A549 (cell line): ENCODE measurements at regions not wholly inside any gene's neighbourhood (a gene's known extent, or its start where the extent isn't known, plus 50 kb on each side); places are given as distances from the start of the nearest gene placed in this dataset.
"Not testable (repeated sequence)": the region's sequence is repeated elsewhere in the genome, so short reads cannot be mapped to it uniquely, and the experiment has no call there.

Source experiments
- ATAC-seq, 2 experiments: fragments of 200-7000 bp in 1 of 2; fragments of >200 bp in 1 of 2; cut with Nextera tagmentation in 1 of 2; cut with Tn5 transposase in 1 of 2; 3 replicates each; pipeline versions ENCODE4 v1.8.0 to v1.9.1; 2018 to 2020; ENCODE audit warnings: mild to moderate bottlenecking in 1 of 2, moderate library complexity in 1 of 2
- CTCF ChIA-PET: fragments of 300-600 bp; sonication (Branson Sonifier 250); formaldehyde crosslinking; extraction: SDS; loops from one replicate; lab custom pipeline; 2021; ENCODE audit warnings: antibody characterized with exemption, inconsistent platforms; lab: Yijun Ruan, JAX
- POLR2A ChIA-PET: fragments of 350-600 bp; formaldehyde crosslinking; extraction: SDS; loops from one replicate; lab custom pipeline; 2021; ENCODE audit warnings: antibody characterized with exemption, inconsistent platforms; lab: Yijun Ruan, JAX
- DNase-seq, 2 experiments: peaks; one replicate each; pipeline versions ENCODE4 v3.0.0 to v3.0.0-alpha.2; 2011 to 2016; ENCODE audit warnings: low read depth in 1 of 2, low spot score in 1 of 2
- FAIRE-seq: peaks from 2 replicates; lab custom pipeline; 2011; peaks lifted over from hg19 to GRCh38; lab: Jason Lieb, UNC
- H3K27ac ChIP-seq, 2 experiments: fragments of >200 bp; sonication (Bioruptor Twin); formaldehyde crosslinking; 3 replicates each; pipeline ENCODE4 v1.5.1; 2016 to 2017
- H3K4me1 ChIP-seq: fragments of >200 bp; sonication (Bioruptor Twin); formaldehyde crosslinking; 3 replicates; pipeline ENCODE4 v1.6.1; 2016
- H3K4me2 ChIP-seq: fragments of >200 bp; sonication (Bioruptor Twin); formaldehyde crosslinking; 3 replicates; pipeline ENCODE4 v1.6.1; 2016
- H3K4me3 ChIP-seq: fragments of >200 bp; sonication (Bioruptor Twin); formaldehyde crosslinking; 3 replicates; pipeline ENCODE4 v1.5.1; 2016
- H3K9me3 ChIP-seq: fragments of >200 bp; sonication (Bioruptor Twin); formaldehyde crosslinking; 3 replicates; pipeline ENCODE4 v1.6.1; 2016
- ATOH8 ChIP-seq: fragments of 250-450 bp; sonication (Bioruptor Pico); IDR thresholded peaks from 2 replicates; pipeline ENCODE4 v1.5.0; 2020; ENCODE audit warnings: low read depth, mild to moderate bottlenecking, moderate library complexity
- BCL3 ChIP-seq: fragments of >200 bp; sonication (Bioruptor Twin); formaldehyde crosslinking; IDR thresholded peaks from 3 replicates; pipeline ENCODE4 v1.6.1; 2016
- CBX2 ChIP-seq: fragments of 200-600 bp; sonication (generic); IDR thresholded peaks from 2 replicates; pipeline ENCODE4 v1.6.1; 2016; ENCODE audit warnings: low read depth, mild to moderate bottlenecking, borderline replicate concordance
- CHD4 ChIP-seq: fragments of 200-600 bp; sonication (generic); IDR thresholded peaks from 2 replicates; pipeline ENCODE4 v1.6.1; 2016; ENCODE audit warnings: antibody characterized with exemption, mild to moderate bottlenecking, borderline replicate concordance
- E2F6 ChIP-seq: IDR thresholded peaks from 2 replicates; pipeline ENCODE4 v1.6.1; 2012; ENCODE audit warnings: low read depth, borderline replicate concordance
- EHF ChIP-seq: fragments of 250-450 bp; sonication (Bioruptor Pico); IDR thresholded peaks from 2 replicates; pipeline ENCODE4 v1.5.0; 2020; ENCODE audit warnings: mild to moderate bottlenecking
- EHMT2 ChIP-seq: fragments of 200-600 bp; sonication (generic); IDR thresholded peaks from 2 replicates; pipeline ENCODE4 v1.6.1; 2016; ENCODE audit warnings: antibody characterized with exemption, low read depth, mild to moderate bottlenecking, moderate library complexity
- ELK1 ChIP-seq: fragments of 150-350 bp; IDR thresholded peaks from 2 replicates; pipeline ENCODE4 v1.6.1; 2014; ENCODE audit warnings: low read depth, mild to moderate bottlenecking, low read length
- HOXB13 ChIP-seq: fragments of 250-450 bp; sonication (Bioruptor Pico); IDR thresholded peaks from 2 replicates; pipeline ENCODE4 v1.5.0; 2020; ENCODE audit warnings: low read depth, mild to moderate bottlenecking, moderate library complexity
- HOXB5 ChIP-seq: fragments of 250-450 bp; sonication (Bioruptor Pico); IDR thresholded peaks from 2 replicates; pipeline ENCODE4 v1.5.0; 2020; ENCODE audit warnings: mild to moderate bottlenecking, moderate library complexity
- JUN ChIP-seq, 2 experiments: fragments of >200 bp; sonication (Bioruptor Twin); formaldehyde crosslinking; IDR thresholded peaks; 2 replicates in 1 of 2; 3 replicates in 1 of 2; pipeline ENCODE4 v1.6.1; 2016 to 2017
- KDM1A ChIP-seq: fragments of 200-600 bp; sonication (generic); IDR thresholded peaks from 2 replicates; pipeline ENCODE4 v1.6.1; 2016; ENCODE audit warnings: low read depth, mild to moderate bottlenecking
- MYC ChIP-seq: IDR thresholded peaks from 2 replicates; pipeline ENCODE4 v1.6.1; 2012; ENCODE audit warnings: mild to moderate bottlenecking, inconsistent platforms, low read length, improper control_type of control experiment, borderline replicate concordance
- NFE2L2 ChIP-seq: fragments of 150-350 bp; conservative IDR thresholded peaks from 2 replicates; pipeline ENCODE4 v1.6.1; 2014; ENCODE audit warnings: low read length
- NPAS2 ChIP-seq: fragments of 250-450 bp; sonication (Bioruptor Pico); IDR thresholded peaks from 2 replicates; pipeline ENCODE4 v1.8.0; 2022; ENCODE audit warnings: mild to moderate bottlenecking, moderate library complexity, borderline replicate concordance
- POLR2A ChIP-seq: IDR thresholded peaks from 2 replicates; pipeline ENCODE4 v1.6.1; 2012; ENCODE audit warnings: mild to moderate bottlenecking, low read length
- RAD21 ChIP-seq, 2 experiments: fragments of >200 bp in 1 of 2; sonication (Bioruptor Twin) in 1 of 2; formaldehyde crosslinking in 1 of 2; IDR thresholded peaks in 1 of 2; conservative IDR thresholded peaks in 1 of 2; 2 replicates in 1 of 2; 3 replicates in 1 of 2; pipeline ENCODE4 v1.6.1; 2012 to 2018; ENCODE audit warnings: inconsistent platforms in 1 of 2
- RARB ChIP-seq: fragments of 250-450 bp; sonication (Bioruptor Pico); IDR thresholded peaks from 2 replicates; pipeline ENCODE4 v1.8.0; 2021; ENCODE audit warnings: mild to moderate bottlenecking, moderate library complexity
- RCOR1 ChIP-seq: fragments of 150-350 bp; IDR thresholded peaks from 2 replicates; pipeline ENCODE4 v1.6.1; 2014; ENCODE audit warnings: antibody characterized with exemption, low read length, low read depth
- REST ChIP-seq: fragments of 200-600 bp; sonication (generic); IDR thresholded peaks from 2 replicates; pipeline ENCODE4 v1.6.1; 2016; ENCODE audit warnings: antibody characterized with exemption, mild to moderate bottlenecking, moderate library complexity
- RFX5 ChIP-seq: fragments of 450-650 bp; IDR thresholded peaks from 2 replicates; pipeline ENCODE4 v1.7.1; 2014; ENCODE audit warnings: antibody characterized with exemption, mild to moderate bottlenecking, moderate library complexity
- TFCP2L1 ChIP-seq: fragments of 250-450 bp; sonication (Bioruptor Pico); IDR thresholded peaks from 2 replicates; pipeline ENCODE4 v1.5.0; 2021; ENCODE audit warnings: mild to moderate bottlenecking
- ZFP36 ChIP-seq: fragments of 450-650 bp; IDR thresholded peaks from 2 replicates; pipeline ENCODE4 v1.6.1; 2014; ENCODE audit warnings: borderline replicate concordance; ENCODE audit not compliant: partially characterized antibody
- WGBS: methylation state at CpG from one replicate; pipeline ENCODE4 v1.1.6; 2017; ENCODE audit errors: missing lambda C conversion rate; 5-methylcytosine and 5-hydroxymethylcytosine counted together

- DNase-seq, result no peak
- no peak for FAIRE-seq
- Histone ChIP-seq H3K4me2 (no peak overlapping the region), H3K9me3 (no peaks in the 10 kb centered on the region)
- TF ChIP-seq HOXB5 (CRISPR knock-in tag), result no peak
- no peak for TF ChIP-seq BCL3
- no peak for TF ChIP-seq ZFP36
- no peak for TF ChIP-seq TFCP2L1 (CRISPR knock-in tag)
- no peak for TF ChIP-seq ELK1
- no peak for TF ChIP-seq RCOR1
- TF ChIP-seq RFX5, result no peak
- TF ChIP-seq RAD21 (conservative IDR thresholded peaks at IDR 0.05 in 1 of 2, IDR thresholded peaks at IDR 0.05 in 1 of 2), result no peak
- no peak for TF ChIP-seq EHF (CRISPR knock-in tag)
- TF ChIP-seq RARB (CRISPR knock-in tag), result no peak
- TF ChIP-seq POLR2A, result no peak
- TF ChIP-seq NPAS2 (CRISPR knock-in tag), result no peak
- no peak for TF ChIP-seq NFE2L2
- no peak for TF ChIP-seq MYC
- TF ChIP-seq, all 56 proteins: peak for 0
- Histone ChIP-seq H3K27ac (no peak overlapping the region), H3K4me3 (no peak overlapping the region), H3K4me1 (no peaks in the 10 kb centered on the region)
- WGBS, result 27% methylated on average over 2 of the region's 4 CpGs
- ChIA-PET POLR2A (no interaction called here), CTCF (no interaction called here)
- ATAC-seq, result no peak
Measured at GRCh38 chr1:47664356-47664755, 226.5 kb downstream of the FOXD2 start.

- DNase-seq, H3K4me1 ChIP-seq, CTCF ChIA-PET, H3K4me3 ChIP-seq, H3K4me2 ChIP-seq, ATAC-seq, H3K27ac ChIP-seq, H3K9me3 ChIP-seq, POLR2A ChIA-PET, FAIRE-seq: not testable (repeated sequence)
- 65% methylated on average over 8 of the region's 8 CpGs for WGBS
Measured at GRCh38 chr1:47664896-47665295, 227.1 kb downstream of the FOXD2 start.

- 49% methylated on average over 10 of the region's 10 CpGs for WGBS
- ChIA-PET CTCF (interaction anchor here (0.6 kb wide), 1 partner anchor 13 kb away, joined by 3 read pairs; no protein-coding TSS in a partner anchor), POLR2A (no interaction called here)
- no peaks in the 10 kb centered on the region for H3K4me1 ChIP-seq
- H3K4me3 ChIP-seq, result no peak overlapping the region
- H3K27ac ChIP-seq, result no peak overlapping the region
- DNase-seq (no peak), ATAC-seq (no peak), FAIRE-seq (no peak)
- no peaks in the 10 kb centered on the region; the same call in 2 of the 3 replicates for H3K9me3 ChIP-seq
- no peak for TF ChIP-seq E2F6
- no peak for TF ChIP-seq KDM1A
- no peak for TF ChIP-seq REST
- TF ChIP-seq EHMT2, result no peak
- TF ChIP-seq HOXB13 (CRISPR knock-in tag), result no peak
- TF ChIP-seq CBX2, result no peak
- TF ChIP-seq ATOH8 (CRISPR knock-in tag), result no peak
- TF ChIP-seq ELK1, result no peak
- no peak for TF ChIP-seq ZFP36
- no peak for TF ChIP-seq CHD4
- no peak for TF ChIP-seq JUN (IDR thresholded peaks at IDR 0.05)
- H3K4me2 ChIP-seq, result no peak overlapping the region
Measured at GRCh38 chr1:47669081-47669585, 231.3 kb downstream of the FOXD2 start.
